ENCODE measurements at regions not wholly inside any gene's neighbourhood (a gene's known extent, or its start where the extent isn't known, plus 50 kb on each side); places are given as distances from the start of the nearest gene placed in this dataset.

- Histone ChIP-seq H3K4me1 (no peaks in the 10 kb centered on the region), H3K9me3 (no peaks in the 10 kb centered on the region), H3K4me3 (no peak overlapping the region), H3K27me3 (no peaks in the 10 kb centered on the region), H3K36me3 (no peaks in the 10 kb centered on the region), H3K27ac (no peak overlapping the region)
- DNase-seq (no peak), FAIRE-seq (no peak), ATAC-seq (no peak)
- intact Hi-C loops (cut with DNase I): no loop called here
- no peak for TF ChIP-seq CTCF (IDR thresholded peaks at IDR 0.05)
- WGBS, 2 donors: 79 to 93% methylated on average over 1 of the region's 1 CpG
Measured at GRCh38 chr10:36301539-36301938, 659.4 kb upstream of the FZD8 start.

- H3K4me1 ChIP-seq: no peaks in the 10 kb centered on the region
- H3K9me3 ChIP-seq: no peaks in the 10 kb centered on the region
- H3K4me3 ChIP-seq: no peak overlapping the region
- 54 to 58% methylated on average over 2 of the region's 2 CpGs for WGBS, 2 donors
- ATAC-seq (no peak), FAIRE-seq (no peak), DNase-seq (no peak)
- no peak for TF ChIP-seq CTCF (IDR thresholded peaks at IDR 0.05)
- intact Hi-C loops (cut with DNase I): no loop called here
- H3K27ac ChIP-seq: no peak overlapping the region
- no peaks in the 10 kb centered on the region for H3K36me3 ChIP-seq
- no peaks in the 10 kb centered on the region for H3K27me3 ChIP-seq
Measured at GRCh38 chr10:36301139-36301538, 659.0 kb upstream of the FZD8 start.

- H3K9me3 ChIP-seq: peaks cover 0 to 4% (median 0%) of the 10 kb centered on the region in 4 donors
- WGBS, 2 donors: 76 to 90% methylated on average over 14 of the region's 14 CpGs
- no peaks in the 10 kb centered on the region for H3K27me3 ChIP-seq
- no peak overlapping the region for H3K4me3 ChIP-seq
- no peaks in the 10 kb centered on the region for H3K36me3 ChIP-seq
- no peak overlapping the region for H3K27ac ChIP-seq
- no peak for DNase-seq
- intact Hi-C loops (cut with DNase I): no loop called here
- no peak for TF ChIP-seq CTCF (IDR thresholded peaks at IDR 0.05)
- FAIRE-seq: no peak
- no peak for ATAC-seq
- no peaks in the 10 kb centered on the region for H3K4me1 ChIP-seq
Measured at GRCh38 chr10:36283827-36284226, 641.7 kb upstream of the FZD8 start.

DNA sequence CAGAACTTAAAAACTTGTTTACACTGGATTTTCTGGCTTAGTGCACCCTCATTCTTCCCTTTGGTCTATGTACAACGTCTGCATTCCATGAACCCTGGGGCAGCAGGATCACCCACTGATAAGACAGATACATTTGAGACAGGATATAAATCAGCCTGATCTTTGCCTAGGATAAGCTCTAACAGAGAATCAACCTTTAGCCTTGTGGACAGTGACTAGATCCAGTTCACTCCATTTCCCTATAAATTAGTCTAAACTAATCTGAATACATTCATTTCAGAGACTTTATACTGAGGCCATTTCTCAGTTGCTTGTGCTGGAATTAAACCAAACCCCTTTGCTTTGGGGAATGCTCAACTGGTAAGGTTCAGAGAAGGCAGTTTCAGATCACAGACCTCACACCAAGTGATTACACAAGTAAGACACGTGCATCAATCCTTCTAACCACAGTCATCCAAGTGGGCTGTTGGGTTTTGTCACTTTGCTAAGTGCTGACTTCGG lies 639.8 kb upstream of the FZD8 start:
- H3K4me3 ChIP-seq: no peak overlapping the region
- DNase-seq (no peak), ATAC-seq (no peak), FAIRE-seq (no peak)
- TF ChIP-seq CTCF (IDR thresholded peaks at IDR 0.05): no peak
- no peak overlapping the region for H3K27ac ChIP-seq
- 40 to 55% methylated on average over 3 of the region's 3 CpGs for WGBS, 2 donors
- intact Hi-C loops (cut with DNase I): no loop called here
- H3K4me1 ChIP-seq: no peaks in the 10 kb centered on the region
- no peaks in the 10 kb centered on the region for H3K27me3 ChIP-seq
- no peaks in the 10 kb centered on the region for H3K36me3 ChIP-seq
- H3K9me3 ChIP-seq: peaks cover 0 to 4% (median 0%) of the 10 kb centered on the region in 4 donors

GRCh38 chr10:36280890-36281499 lies 638.9 kb upstream of the FZD8 start:
- TF ChIP-seq CTCF (IDR thresholded peaks at IDR 0.05): no peak
- Histone ChIP-seq H3K27ac (no peak overlapping the region), H3K4me1 (no peaks in the 10 kb centered on the region), H3K9me3 (peaks cover 0 to under 1% (median 0%) of the 10 kb centered on the region in 4 donors), H3K36me3 (no peaks in the 10 kb centered on the region), H3K4me3 (no peak overlapping the region), H3K27me3 (no peaks in the 10 kb centered on the region)
- DNase-seq (no peak), FAIRE-seq (no peak), ATAC-seq (no peak)
- 80 to 92% methylated on average over 11 of the region's 11 CpGs for WGBS, 2 donors
- intact Hi-C loops (cut with DNase I): no loop called here
